SK-N-MC (cell line): ENCODE measurements at regions not wholly inside any gene's neighbourhood (a gene's known extent, or its start where the extent isn't known, plus 50 kb on each side); places are given as distances from the start of the nearest gene placed in this dataset.

Experiments used
- DNase-seq: peaks from one replicate; pipeline ENCODE4 v3.0.0-alpha.2; 2011; ENCODE audit warnings: low read depth, low spot score
- H3K27ac ChIP-seq: fragments of 200-600 bp; sonication (generic); 2 replicates; pipeline ENCODE4 v1.5.1; 2016; ENCODE audit warnings: mixed run types
- H3K36me3 ChIP-seq: fragments of 200-600 bp; sonication (generic); 2 replicates; pipeline ENCODE4 v1.6.1; 2017; ENCODE audit warnings: antibody characterized with exemption, low read length, mixed read lengths; ENCODE audit not compliant: insufficient read depth
- H3K4me3 ChIP-seq: fragments of 200-600 bp; sonication (generic); 2 replicates; pipeline ENCODE4 v1.5.1; 2016
- H3K9ac ChIP-seq: fragments of 200-600 bp; sonication (generic); 2 replicates; pipeline ENCODE4 v1.8.0; 2017; ENCODE audit warnings: mixed run types, mixed read lengths; ENCODE audit not compliant: insufficient read length
- H3K9me3 ChIP-seq: fragments of 200-600 bp; sonication (generic); 2 replicates; pipeline ENCODE4 v1.6.1; 2017; ENCODE audit warnings: low read depth, mild to moderate bottlenecking, antibody characterized with exemption, low read length, moderate library complexity, mixed read lengths
- EZH2 ChIP-seq: fragments of 200-600 bp; sonication (generic); IDR thresholded peaks from one replicate; pipeline ENCODE4 v1.6.1; 2017; ENCODE audit warnings: antibody characterized with exemption
- FOXP2 ChIP-seq: optimal IDR thresholded peaks from 2 replicates; pipeline ENCODE3; 2011; ENCODE audit warnings: mild to moderate bottlenecking, moderate library complexity; ENCODE audit not compliant: insufficient read depth; ENCODE audit errors: extremely low read length, control extremely low read depth
- POLR2AphosphoS5 ChIP-seq: IDR thresholded peaks from 2 replicates; pipeline ENCODE4 v1.6.1; 2012; ENCODE audit warnings: mild to moderate bottlenecking, low read depth, low read length, borderline replicate concordance

- H3K9me3 ChIP-seq = no peaks in the 10 kb centered on the region
- no peaks in the 10 kb centered on the region for H3K36me3 ChIP-seq
- no peak overlapping the region for H3K27ac ChIP-seq
- H3K9ac ChIP-seq = no peak overlapping the region
- no peak for DNase-seq
- no peak overlapping the region for H3K4me3 ChIP-seq
- TF ChIP-seq FOXP2 (no peak), EZH2 (no peak), POLR2AphosphoS5 (no peak)
Observed at GRCh38 chr14:30303350-30303749, 255.6 kb upstream of the G2E3 start.

- H3K4me3 ChIP-seq = no peak overlapping the region
- H3K9me3 ChIP-seq = no peaks in the 10 kb centered on the region
- TF ChIP-seq FOXP2 (no peak), POLR2AphosphoS5 (no peak), EZH2 (no peak)
- H3K9ac ChIP-seq = no peak overlapping the region
- no peak overlapping the region for H3K27ac ChIP-seq
- no peak for DNase-seq
- no peaks in the 10 kb centered on the region for H3K36me3 ChIP-seq
Observed at GRCh38 chr14:30305346-30305745, 253.6 kb upstream of the G2E3 start.

GRCh38 chr14:30309405-30309804 lies 249.6 kb upstream of the G2E3 start:
- H3K27ac ChIP-seq = no peak overlapping the region
- no peak overlapping the region for H3K9ac ChIP-seq
- H3K36me3 ChIP-seq = no peaks in the 10 kb centered on the region
- no peak overlapping the region for H3K4me3 ChIP-seq
- no peak for TF ChIP-seq FOXP2
- no peak for TF ChIP-seq EZH2
- TF ChIP-seq POLR2AphosphoS5 = no peak
- no peaks in the 10 kb centered on the region for H3K9me3 ChIP-seq
- DNase-seq = no peak

GRCh38 chr14:30312214-30312613 lies 246.7 kb upstream of the G2E3 start:
- no peak overlapping the region for H3K27ac ChIP-seq
- no peak for DNase-seq

GRCh38 chr14:30317729-30318128 lies 241.2 kb upstream of the G2E3 start:
- TF ChIP-seq POLR2AphosphoS5 (no peak), EZH2 (no peak), FOXP2 (no peak)
- H3K9ac ChIP-seq = no peak overlapping the region
- no peak overlapping the region for H3K27ac ChIP-seq
- H3K36me3 ChIP-seq = no peaks in the 10 kb centered on the region
- DNase-seq = no peak
- no peaks in the 10 kb centered on the region for H3K9me3 ChIP-seq
- no peak overlapping the region for H3K4me3 ChIP-seq

More at GRCh38 chr14:30312214-30312613, 246.7 kb upstream of the G2E3 start:
- TF ChIP-seq FOXP2 = no peak
- H3K9me3 ChIP-seq = no peaks in the 10 kb centered on the region
- H3K4me3 ChIP-seq = no peak overlapping the region
- H3K9ac ChIP-seq = no peak overlapping the region
- no peaks in the 10 kb centered on the region for H3K36me3 ChIP-seq

GRCh38 chr14:30322819-30323218 lies 236.1 kb upstream of the G2E3 start:
- DNase-seq = no peak
- no peak for TF ChIP-seq POLR2AphosphoS5
- no peak overlapping the region for H3K27ac ChIP-seq
- no peak overlapping the region for H3K4me3 ChIP-seq
- H3K36me3 ChIP-seq = no peaks in the 10 kb centered on the region
- no peak overlapping the region for H3K9ac ChIP-seq
- no peaks in the 10 kb centered on the region for H3K9me3 ChIP-seq

GRCh38 chr14:30330033-30330432 lies 228.9 kb upstream of the G2E3 start:
- no peak for DNase-seq
- H3K36me3 ChIP-seq = no peaks in the 10 kb centered on the region
- no peak overlapping the region for H3K27ac ChIP-seq
- H3K4me3 ChIP-seq = no peak overlapping the region
- H3K9me3 ChIP-seq = no peaks in the 10 kb centered on the region
- TF ChIP-seq FOXP2 (no peak), EZH2 (no peak), POLR2AphosphoS5 (no peak)
- H3K9ac ChIP-seq = no peak overlapping the region

GRCh38 chr14:30330445-30330844 lies 228.5 kb upstream of the G2E3 start:
- no peak for TF ChIP-seq EZH2
- no peak for TF ChIP-seq FOXP2
- no peak for TF ChIP-seq POLR2AphosphoS5
- Histone ChIP-seq H3K36me3 (no peaks in the 10 kb centered on the region), H3K27ac (no peak overlapping the region), H3K9me3 (no peaks in the 10 kb centered on the region), H3K9ac (no peak overlapping the region), H3K4me3 (no peak overlapping the region)
- no peak for DNase-seq

GRCh38 chr14:30331030-30331429 lies 227.9 kb upstream of the G2E3 start:
- no peaks in the 10 kb centered on the region for H3K9me3 ChIP-seq
- no peak overlapping the region for H3K4me3 ChIP-seq
- no peak overlapping the region for H3K9ac ChIP-seq
- no peaks in the 10 kb centered on the region for H3K36me3 ChIP-seq
- no peak overlapping the region for H3K27ac ChIP-seq
- TF ChIP-seq FOXP2 (no peak), EZH2 (no peak), POLR2AphosphoS5 (no peak)
- DNase-seq = no peak
